ENCODE measurements at regions not wholly inside any gene's neighbourhood (a gene's known extent, or its start where the extent isn't known, plus 50 kb on each side); places are given as distances from the start of the nearest gene placed in this dataset.
"Not testable (repeated sequence)": the region's sequence is repeated elsewhere in the genome, so short reads cannot be mapped to it uniquely, and the experiment has no call there.

DNA sequence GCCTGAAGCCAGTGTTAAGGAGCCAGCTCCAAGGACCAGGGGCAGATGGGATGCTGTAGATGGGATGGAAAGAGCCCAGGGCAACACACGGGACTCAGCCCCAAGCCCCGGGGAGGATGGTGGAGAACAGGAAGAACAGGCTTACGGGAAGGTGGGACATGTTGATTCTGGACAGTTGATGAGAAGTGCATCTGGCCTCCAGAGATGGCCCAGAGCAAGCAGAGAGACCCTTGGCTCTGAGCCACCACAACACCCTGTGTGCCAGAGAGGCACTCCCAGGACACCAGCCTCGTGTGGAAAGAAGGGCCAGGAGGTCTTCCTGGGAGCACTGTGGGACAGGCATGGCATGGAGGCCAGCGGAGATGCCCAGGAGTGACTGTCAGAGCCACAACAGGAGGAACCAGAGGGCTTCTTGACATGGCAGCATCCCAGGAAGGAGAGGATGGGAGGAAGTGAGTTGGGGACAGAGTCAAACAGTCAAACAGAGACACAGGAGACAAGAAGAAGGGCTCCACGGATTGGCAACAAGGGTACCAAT, 156.3 kb upstream of the MVB12B start:
- no peak for DNase-seq (ENCODE audit: low read depth, low spot score)

DNA sequence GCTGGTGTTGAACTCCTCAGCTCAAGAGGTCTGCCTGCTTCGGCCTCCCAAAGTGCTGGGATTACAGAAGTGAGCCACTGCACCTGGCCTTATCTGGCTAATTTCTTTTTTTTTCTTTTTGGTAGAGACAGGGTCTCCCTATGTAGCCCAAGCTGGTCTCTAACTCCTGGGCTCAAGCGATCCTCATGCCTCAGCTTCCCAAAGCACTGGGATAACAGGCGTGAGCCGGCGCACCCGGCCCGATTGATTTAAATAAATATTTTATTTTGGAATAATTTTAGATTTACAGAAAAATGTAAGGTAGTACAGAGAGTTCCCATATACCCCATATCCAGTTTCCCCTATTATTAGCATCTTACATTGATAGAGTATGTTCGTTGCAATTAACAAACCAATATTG, 155.0 kb upstream of the MVB12B start:
- no peak for DNase-seq (ENCODE audit: low read depth, low spot score)

DNA sequence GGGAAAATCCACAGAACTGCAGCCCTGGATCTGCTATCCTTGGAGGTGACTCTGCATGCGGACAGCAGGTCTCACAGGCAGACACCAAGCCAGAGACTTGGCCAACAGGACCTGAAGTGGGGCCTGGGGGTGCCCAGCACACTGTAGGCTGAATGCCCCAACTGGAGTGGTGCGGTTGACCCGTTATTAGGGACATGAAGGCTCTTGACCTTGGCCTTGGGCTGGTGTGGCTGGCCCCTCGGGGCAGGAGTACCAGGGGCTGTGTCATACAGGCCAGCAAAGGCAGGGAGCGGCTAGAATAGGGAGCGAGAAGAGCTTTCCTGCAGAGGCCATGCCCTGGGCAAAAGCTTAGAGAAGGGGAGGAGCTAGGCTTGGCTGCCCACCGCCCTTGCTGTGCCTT, 153.2 kb upstream of the MVB12B start:
- no peak for DNase-seq (ENCODE audit: low read depth, low spot score)

- DNase-seq (ENCODE audit: low read depth, low spot score), result no peak
Observed at GRCh38 chr9:126173929-126174328, 152.7 kb upstream of the MVB12B start.

DNA sequence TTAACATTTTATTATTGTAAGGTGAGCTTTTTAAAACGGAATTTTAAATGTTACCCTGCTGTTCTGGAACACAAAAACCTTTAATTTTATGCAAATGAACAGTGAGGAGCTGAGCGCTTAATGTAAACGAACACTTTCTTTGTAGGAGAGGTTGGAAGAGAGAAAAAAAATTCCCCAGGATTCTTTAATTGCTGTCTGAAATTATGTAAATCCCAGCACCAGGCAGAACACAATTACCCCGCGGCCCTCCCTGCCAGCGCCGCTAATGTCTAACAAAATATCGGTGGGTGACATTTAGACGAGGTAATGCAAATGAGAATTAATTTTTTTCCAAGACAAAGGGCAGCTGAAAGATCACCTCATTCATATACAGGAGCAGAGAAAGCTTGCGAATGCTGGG, 143.4 kb upstream of the MVB12B start:
- no peak for DNase-seq (ENCODE audit: low read depth, low spot score)

GRCh38 chr9:126190994-126191393, 135.6 kb upstream of the MVB12B start:
- DNase-seq (ENCODE audit: low read depth, low spot score), result not testable (repeated sequence)

DNA sequence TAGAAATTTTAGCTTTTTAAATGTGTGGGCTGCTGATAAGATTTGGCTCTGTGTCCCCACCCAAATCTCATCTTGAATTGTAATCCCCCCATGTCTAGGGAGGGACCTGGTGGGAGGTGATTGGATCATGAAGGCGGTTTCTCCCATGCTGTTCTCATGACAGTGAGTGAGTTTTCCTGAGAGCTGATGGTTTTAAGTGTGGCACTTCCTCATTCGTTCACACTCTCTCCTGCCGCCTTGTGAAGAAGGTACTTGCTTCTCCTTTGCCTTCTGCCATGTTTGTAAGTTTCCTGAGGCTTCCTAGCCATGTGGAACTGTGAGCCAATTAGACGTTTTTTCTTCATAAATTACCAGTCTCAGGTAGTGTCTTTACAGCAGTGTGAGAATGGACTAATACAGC, 127.8 kb upstream of the MVB12B start:
- no peak for DNase-seq (ENCODE audit: low read depth, low spot score)

- peak; percentile 41 for DNase-seq (ENCODE audit: low read depth, low spot score)
Observed at GRCh38 chr9:126203313-126203712, 123.3 kb upstream of the MVB12B start.

DNA sequence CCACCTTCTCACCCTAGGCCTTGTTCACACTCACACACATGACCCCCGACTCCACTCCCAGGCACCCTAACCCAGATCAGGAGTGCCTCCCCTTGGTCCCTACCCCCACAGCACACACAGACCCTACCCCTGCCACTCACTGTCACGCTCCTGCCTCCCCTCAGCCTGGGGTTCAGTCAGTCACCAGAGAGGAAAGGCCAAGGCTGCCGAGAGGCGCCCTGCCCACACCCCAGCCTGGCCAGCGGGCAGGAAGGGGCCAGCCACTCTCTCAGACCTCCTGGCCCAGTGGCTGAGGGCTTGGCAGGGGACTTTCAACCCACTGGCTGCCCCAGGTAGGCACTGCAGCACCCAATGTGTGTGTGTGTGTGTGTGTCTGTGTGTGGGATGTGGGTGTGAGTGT, 122.4 kb upstream of the MVB12B start:
- DNase-seq (ENCODE audit: low read depth, low spot score), result no peak

DNA sequence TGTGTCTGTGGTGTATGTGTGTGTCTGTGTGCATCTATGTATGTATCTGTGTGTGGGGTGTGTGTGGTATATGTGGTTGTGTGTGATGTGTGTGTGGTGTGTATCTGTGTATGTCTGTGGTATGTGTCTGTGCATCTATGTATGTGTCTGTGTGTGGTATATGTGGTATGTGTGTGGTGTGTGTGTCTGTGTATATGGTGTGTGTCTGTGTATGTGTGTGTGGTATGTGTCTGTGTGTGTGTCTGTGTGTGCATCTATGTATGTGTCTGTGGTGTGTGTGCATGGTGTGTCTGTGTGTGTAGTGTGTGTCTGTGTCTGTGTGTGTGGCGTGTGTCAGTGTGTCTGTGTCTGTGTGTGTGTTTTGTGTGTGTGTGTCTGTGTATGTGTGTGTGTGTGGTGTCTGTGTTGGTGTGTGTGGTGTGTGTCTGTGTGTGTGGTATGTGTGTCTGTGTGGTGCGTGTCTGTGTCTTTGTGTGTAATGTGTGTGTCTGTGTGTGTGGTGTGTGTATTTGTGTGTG, 121.9 kb upstream of the MVB12B start:
- no peak for DNase-seq (ENCODE audit: low read depth, low spot score)

- no peak for DNase-seq (ENCODE audit: low read depth, low spot score)
Observed at GRCh38 chr9:126205265-126205664, 121.4 kb upstream of the MVB12B start.

DNA sequence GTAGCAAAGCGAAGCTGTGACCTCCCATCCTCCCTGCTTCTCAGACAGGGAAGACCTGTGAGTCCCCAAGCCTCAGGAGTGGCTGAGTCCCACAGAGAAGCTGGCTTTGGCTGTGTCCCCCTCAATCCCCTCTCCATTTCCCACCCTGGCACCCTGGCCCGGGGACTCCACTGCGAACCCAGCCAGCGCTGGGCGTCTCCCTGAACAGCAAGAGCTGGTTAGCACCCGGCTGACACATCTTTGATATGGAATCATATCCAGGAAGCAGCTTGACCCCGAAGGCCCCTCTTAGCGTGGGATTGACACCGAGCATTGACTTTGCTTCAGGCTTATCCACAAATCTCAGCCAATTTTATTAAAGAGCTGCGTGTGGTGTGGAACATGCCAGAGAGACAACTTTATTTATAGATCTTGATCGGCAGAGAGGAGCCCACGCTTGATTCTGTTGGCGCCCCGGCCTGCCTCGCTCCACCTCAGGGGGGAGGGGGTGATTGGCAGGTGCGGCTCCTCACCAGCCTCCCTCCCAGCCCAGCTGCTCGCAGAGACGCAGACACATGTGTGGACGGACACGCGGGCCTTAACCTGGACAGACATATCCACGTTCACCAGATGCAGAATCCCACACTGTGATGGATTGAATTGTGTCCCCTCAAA, 120.7 kb upstream of the MVB12B start:
- DNase-seq (ENCODE audit: low read depth, low spot score), result no peak

GRCh38 chr9:126207256-126207655, 119.4 kb upstream of the MVB12B start:
- DNase-seq (ENCODE audit: low read depth, low spot score), result no peak

DNA sequence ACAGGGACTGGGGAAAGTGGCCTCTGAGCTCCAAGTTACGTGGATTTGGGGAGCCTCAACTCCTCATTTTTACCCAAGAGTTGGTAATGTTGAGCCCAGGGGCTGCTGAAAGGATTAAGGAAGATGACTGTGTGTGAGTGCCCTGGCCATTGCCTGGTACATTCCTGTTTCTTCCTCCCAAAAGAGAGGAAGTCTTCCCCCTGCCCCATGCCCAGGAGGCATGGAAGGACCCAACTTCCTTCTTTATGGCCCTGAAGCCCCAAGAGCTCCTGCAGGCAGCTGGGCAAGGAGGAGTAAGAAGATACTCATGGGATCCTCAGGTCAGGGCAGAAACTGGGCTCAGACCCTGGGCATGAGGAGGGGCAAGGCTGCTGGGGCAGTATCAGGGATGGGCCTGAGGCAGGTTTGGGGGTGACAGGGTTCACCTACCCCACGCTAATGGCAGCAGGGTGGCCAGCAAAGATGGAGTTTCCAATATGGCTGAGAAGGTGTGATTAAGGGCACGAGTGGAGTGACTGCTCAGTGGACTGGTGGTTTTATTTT, 118.3 kb upstream of the MVB12B start:
- no peak for DNase-seq (ENCODE audit: low read depth, low spot score)

GRCh38 chr9:126211441-126212074, 115.1 kb upstream of the MVB12B start:
- DNase-seq (ENCODE audit: low read depth, low spot score), result no peak

GRCh38 chr9:126215486-126215885, 111.1 kb upstream of the MVB12B start:
- no peak for DNase-seq (ENCODE audit: low read depth, low spot score)

GRCh38 chr9:126216826-126217225, 109.8 kb upstream of the MVB12B start:
- DNase-seq (ENCODE audit: low read depth, low spot score), result no peak

GRCh38 chr9:126217250-126217653, 109.4 kb upstream of the MVB12B start:
- DNase-seq (ENCODE audit: low read depth, low spot score), result no peak

- DNase-seq (ENCODE audit: low read depth, low spot score), result no peak
Observed at GRCh38 chr9:126217797-126218196, 108.8 kb upstream of the MVB12B start.

DNA sequence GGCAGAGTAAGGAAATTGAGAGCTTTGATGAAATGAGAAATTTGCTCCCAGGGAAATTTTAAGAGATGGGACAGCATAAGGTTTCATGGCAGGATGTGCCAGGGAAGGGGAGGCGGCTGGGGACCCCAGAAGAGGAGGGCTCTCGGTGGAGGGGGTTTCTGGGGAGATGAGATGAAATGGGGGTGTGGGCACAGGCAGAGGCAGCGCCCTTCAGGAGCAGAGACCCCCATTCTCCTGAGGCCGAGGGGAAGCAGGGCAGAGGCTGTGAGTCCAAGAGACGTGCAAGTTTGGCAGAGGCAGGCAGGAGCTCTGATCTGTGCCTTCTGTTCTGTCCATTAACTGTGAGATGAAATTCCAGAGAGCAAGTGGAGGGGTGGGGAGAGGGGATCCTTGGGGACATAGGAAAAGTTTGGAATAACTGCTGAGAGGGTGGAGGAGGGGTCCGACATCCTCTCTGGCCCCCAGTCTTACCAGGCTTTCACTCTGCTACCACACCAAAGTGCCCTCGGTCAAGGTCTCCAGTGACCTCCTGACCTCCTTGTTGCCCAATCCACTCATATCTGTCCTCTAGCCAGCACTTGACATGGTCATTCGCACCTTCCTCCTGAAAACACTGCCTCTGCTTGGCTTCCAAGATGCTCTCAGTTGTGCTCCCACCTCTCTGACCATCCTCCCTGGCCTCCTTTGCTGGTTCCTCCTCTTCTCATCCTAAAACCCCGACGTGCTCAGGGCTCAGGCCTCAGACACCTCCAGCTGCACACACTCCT, 108.1 kb upstream of the MVB12B start:
- DNase-seq (ENCODE audit: low read depth, low spot score), result no peak

GRCh38 chr9:126219166-126219565, 107.5 kb upstream of the MVB12B start:
- DNase-seq (ENCODE audit: low read depth, low spot score), result no peak

DNA sequence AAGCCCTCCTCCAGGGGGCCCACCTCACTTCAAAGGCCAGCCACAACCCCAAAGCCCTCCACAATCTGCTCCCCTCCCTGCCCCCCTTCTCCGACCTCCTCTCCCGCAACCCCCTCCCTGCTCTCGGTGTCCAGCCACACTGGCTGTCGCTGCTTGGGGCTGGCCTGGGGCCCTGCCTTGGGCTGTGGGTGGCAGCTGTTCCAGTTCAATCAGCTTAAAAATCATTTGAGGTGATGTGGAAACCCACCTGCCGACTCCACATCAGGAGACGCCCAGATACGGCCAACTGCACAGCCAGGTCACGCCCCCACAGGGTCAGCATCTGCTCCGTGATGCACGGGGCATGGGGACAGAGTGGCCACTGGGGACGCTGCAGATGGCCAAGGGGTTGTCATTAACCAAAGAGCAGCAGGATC, 107.0 kb upstream of the MVB12B start:
- peak; percentile 13 for DNase-seq (ENCODE audit: low read depth, low spot score)
